GM18505 (cell line): ENCODE measurements at regions not wholly inside any gene's neighbourhood (a gene's known extent, or its start where the extent isn't known, plus 50 kb on each side); places are given as distances from the start of the nearest gene placed in this dataset.

Source experiments
- ATAC-seq: cut with Tn5 transposase; IDR thresholded peaks from one replicate; pipeline ENCODE4 v1.9.1; 2021; ENCODE audit not compliant: unreplicated experiment
- POLR2A ChIP-seq: IDR thresholded peaks from 4 replicates; pipeline ENCODE4 v1.6.1; 2011; ENCODE audit warnings: borderline replicate concordance; ENCODE audit not compliant: insufficient read depth, insufficient read length; ENCODE audit errors: extremely low read depth

- ATAC-seq: no peak
Observed at GRCh38 chr18:53605198-53605597, 619.3 kb downstream of the MBD2 start.

DNA sequence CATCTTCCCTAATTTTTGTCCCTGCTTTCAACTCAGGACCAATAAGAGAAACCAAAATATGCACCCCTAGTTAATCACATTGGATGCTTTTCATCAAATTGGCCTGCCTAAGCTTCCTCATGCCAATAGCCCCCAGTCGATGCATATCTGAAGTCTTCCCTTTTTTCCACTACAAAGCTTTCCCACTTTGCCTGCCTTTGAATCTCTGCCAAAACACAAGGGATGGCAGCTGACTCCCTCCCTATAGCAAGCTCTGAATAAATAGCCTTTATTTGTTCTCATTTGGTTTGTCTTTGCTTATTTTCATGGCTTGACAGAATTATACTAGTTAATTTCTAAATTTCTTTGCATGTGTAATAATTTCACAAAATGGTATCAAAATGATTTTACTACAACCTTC lies 621.2 kb downstream of the MBD2 start:
- ATAC-seq: no peak
- TF ChIP-seq POLR2A: no peak

More at GRCh38 chr18:53605198-53605597, 619.3 kb downstream of the MBD2 start:
- TF ChIP-seq POLR2A: no peak

DNA sequence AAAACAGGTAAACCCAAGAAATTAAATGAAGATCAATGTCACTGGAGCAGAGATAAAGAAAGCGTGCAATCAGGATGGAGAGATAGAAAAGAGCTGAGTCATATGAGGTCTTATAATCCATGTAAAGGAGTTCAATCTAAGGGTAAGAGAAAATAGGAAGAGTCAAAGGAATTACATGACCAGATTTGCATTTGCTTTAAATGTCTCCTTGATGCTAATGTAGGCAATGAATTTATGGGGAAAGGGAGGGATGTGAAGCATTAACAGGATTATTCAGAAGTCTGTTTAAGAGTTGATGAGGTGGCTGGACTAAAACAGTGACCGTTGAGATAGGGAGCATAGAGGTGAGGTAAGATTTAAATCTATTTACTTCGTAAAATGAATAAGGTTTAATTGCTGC lies 623.1 kb downstream of the MBD2 start:
- no peak for ATAC-seq
- no peak for TF ChIP-seq POLR2A

DNA sequence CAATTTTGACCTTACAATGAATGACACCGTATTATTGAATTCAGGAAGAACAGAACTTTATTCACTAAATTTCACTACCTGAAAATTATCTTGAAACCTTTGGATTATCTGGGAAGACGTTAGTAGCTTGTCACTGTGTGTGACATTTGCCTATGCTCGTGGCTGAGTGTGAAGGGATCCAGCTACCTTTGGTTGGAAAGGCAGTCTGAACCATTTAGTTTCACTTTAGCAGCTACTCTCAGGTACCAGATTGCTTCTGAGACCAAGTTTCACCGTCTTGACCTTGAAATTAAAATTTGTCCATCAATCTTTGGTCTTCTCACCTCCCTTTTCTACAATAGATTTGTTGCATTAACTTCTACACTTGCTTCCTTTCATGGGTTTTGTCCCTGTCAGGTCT lies 637.5 kb downstream of the MBD2 start:
- TF ChIP-seq POLR2A: no peak

More for the DNA sequence above, 637.5 kb downstream of the MBD2 start:
- no peak for ATAC-seq
